HG03159 (cell line): ENCODE measurements at regions not wholly inside any gene's neighbourhood (a gene's known extent, or its start where the extent isn't known, plus 50 kb on each side); places are given as distances from the start of the nearest gene placed in this dataset.

ENCODE experiments used
- ATAC-seq: cut with Tn5 transposase; IDR thresholded peaks from one replicate; pipeline ENCODE4 v1.9.1; 2021; ENCODE audit warnings: mild to moderate bottlenecking, moderate library complexity; ENCODE audit not compliant: unreplicated experiment

DNA sequence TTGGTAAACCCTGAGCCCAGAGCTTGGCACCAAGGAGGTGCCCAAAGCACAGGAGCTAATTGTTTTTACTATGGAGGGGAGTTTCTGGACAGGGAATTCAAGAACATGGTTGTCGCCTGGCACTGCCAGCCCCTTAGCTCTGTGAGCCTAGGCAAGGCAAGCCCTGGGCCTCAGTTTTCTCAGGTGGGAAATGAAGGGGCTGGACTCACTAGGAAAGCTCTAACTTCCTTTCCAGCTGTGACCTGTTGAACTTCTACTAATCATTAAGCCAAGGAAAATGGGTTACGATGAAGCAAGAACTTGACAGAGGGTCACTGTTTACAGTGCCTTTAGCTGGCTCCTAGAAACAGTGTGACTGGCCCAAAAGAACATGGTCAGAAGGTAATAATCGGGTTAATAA is 277.2 kb downstream of the SHQ1 start:
- ATAC-seq: no peak

DNA sequence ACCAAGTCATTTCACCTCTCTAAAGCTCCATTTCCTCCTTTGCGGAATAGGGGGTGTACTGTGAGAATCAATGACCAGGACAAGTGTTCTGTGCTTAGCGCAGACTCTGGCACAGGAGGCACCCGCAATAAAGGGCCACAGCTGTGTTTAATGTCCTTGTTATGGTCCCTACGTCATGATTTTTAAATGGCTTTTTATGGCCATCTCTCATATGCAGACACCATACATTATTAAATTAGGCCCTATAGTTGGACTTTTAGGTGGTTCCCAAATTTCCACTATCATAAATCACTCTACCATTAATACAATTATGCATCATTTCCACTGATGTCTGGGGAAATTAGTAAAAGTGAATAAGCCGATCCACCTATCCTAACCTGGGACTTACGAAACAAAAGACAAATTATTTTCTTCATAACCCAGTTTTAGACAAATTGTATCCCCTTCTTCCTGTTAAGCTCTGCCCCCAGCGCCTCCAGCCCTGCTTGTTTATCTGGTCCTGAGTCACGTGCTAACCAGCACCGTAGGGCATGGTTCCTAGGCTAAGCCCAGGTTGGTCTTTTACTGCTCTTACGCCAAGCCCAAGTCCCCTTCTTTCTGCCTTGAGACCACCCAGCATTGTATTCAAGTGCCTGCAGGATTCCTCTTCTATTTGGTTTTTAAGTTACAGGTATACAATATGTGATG is 278.3 kb downstream of the SHQ1 start:
- ATAC-seq: no peak

DNA sequence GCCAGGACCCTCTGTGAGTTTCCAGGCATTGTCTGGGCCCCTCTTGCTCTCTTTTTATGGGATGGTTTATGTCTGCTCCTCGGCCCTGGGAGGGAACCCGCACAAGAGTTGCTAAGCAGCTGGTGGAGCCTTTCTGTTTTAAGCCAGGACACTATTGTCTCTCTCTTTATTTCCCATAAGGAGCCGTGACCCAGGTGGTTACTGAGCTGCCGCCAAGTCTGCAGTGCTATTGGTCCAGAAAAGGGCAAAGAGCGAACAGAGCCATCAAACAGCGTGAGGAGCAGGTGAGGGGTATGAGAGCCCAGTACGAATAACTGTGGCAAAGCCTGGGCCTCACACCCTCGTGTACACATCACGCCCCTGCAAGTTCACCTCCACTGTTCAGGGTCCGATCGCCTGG is 280.2 kb downstream of the SHQ1 start:
- ATAC-seq: no peak

DNA sequence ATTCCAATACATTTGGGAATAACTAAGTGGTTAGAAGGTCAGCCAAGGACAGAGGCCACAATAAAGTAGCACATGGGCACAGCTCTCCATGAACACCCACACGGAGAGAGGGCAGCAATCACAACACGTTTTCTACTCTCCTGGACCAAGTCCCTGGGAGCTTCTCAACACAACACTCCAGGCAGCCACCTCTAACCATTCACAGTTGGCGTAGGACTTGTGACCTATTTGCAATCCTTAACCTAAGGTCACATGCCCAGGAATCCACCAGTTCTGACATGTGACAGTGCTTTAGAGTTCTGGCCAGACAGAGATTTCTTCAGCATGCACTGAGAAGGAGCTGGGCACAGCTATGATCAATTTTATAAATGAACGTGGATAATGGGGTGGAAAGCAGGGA is 280.8 kb downstream of the SHQ1 start:
- no peak for ATAC-seq

DNA sequence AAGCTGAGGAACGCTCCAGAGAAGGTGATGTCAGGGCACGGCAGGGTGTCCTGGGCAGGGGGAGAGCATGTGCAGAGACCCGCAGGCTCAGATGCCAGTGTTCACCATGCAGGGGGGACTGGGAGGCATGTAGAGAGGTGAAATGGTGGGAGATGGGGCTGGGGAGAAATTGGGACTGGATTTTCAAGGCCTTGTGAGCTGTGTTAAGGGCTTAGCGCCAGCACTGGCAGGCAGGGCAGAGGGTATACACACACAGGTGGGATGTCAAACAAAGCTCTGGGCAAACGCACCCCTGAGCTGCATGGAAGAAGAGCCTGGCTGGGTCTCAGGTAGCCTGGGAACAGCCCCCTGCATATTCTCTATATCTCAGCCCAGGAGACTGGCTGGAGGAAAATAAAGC is 282.7 kb downstream of the SHQ1 start:
- no peak for ATAC-seq

DNA sequence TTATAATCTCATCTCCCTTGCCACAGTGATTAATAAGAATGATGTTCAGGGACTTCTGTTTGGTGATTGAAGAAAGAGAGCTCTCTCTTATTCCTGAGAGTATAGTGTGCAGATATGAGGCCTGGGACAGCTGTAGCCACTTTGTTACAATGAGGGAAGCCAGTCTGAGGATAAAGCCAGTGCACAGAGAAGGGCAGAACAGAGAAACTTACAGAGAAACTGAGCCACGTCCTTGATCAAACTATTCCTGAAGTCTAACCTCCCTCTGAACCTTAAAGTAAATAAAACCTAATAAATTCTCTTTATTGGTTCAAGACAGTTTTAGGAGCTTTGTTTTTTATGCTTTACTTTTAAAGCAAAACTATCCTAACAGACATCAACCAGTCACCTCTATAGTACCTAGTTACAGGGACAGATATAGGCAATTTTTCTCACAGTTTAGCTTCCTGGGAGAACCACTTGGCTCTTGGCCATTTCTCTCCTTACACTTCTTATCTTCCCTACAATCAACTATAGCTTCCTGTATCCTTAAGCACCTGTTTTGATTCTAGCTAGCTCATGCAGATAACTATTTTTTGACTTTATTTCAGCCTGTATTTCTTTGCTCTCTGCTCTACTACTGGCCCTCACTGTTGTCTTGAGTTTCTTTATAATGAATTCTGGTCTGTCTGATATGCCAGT is 284.4 kb downstream of the SHQ1 start:
- ATAC-seq: no peak

GRCh38 chr3:72560846-72561675 is 287.2 kb downstream of the SHQ1 start:
- ATAC-seq: no peak

- no peak for ATAC-seq
Measured at GRCh38 chr3:72559385-72559784, 288.9 kb downstream of the SHQ1 start.

DNA sequence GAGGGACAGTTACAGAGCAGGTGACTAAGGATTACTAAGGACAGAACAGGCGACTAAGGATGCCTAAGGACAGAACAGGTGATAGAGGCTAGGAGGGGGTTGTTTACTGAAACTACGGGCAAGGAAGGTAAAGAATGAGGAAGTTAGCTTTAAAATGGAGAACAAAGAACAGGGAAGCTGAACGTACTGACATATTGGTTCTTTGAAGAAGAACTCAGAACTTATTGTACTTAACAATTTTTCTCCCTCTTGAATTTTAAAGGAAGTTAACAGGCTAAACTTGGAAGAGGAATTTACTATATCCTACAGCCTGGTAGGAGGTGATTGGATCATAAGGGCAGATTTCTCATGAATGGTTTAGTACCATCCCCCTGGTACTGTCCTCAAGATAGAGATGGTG is 290.2 kb downstream of the SHQ1 start:
- no peak for ATAC-seq

- ATAC-seq: no peak
Measured at GRCh38 chr3:72555714-72556113, 292.5 kb downstream of the SHQ1 start.

GRCh38 chr3:72554689-72555088 is 293.6 kb downstream of the SHQ1 start:
- ATAC-seq: no peak

DNA sequence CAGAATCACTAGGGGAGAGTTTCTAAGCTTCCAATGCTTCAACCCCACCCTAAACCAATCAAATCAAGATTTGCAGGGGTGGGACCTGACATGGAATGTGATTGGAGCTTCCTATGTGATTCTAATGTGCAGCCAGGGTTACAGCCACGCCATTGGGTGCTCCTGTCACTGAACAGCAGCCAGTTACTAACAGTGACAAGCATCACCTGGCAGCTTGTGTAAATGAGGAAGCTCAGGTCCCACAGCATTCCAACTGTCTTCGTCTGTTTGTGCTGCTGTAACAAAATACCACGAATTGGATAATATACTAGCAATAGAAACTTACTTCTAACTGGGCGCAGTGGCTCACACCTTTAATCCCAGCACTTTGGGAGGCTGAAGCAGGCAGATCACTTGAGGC is 294.9 kb downstream of the SHQ1 start:
- ATAC-seq: no peak

DNA sequence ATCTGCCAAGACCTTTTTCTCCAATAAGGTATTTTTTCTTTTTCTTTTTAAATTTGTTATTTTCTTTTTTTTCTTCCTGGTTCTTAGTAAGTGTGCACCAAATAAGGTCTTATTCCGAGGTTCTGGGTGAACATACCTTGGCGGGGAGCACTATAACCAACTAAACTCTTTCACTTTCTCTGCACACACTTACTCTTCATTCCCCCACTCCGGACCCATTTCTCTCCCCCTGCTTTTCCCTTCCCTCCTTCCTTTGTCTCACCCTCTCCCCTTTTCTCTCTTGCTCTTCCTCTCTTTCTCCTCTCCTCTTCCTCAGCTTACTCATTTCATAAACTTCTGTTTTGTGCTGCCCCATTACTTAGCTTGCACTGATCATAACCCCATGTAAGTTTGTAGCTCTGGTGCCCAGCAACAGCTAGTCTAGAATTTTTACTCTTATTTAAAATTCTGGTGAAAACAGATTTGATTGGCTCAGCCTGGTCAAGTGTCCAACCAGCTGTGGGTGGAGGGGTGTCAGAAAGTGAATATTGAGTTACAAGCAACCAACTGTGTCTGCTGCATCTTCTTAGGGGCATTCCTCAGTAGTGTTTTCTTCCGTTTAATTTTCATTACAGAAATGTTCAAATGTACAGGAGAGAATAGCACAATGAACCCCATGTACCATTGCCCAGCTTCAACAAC is 297.5 kb downstream of the SHQ1 start:
- ATAC-seq: no peak

DNA sequence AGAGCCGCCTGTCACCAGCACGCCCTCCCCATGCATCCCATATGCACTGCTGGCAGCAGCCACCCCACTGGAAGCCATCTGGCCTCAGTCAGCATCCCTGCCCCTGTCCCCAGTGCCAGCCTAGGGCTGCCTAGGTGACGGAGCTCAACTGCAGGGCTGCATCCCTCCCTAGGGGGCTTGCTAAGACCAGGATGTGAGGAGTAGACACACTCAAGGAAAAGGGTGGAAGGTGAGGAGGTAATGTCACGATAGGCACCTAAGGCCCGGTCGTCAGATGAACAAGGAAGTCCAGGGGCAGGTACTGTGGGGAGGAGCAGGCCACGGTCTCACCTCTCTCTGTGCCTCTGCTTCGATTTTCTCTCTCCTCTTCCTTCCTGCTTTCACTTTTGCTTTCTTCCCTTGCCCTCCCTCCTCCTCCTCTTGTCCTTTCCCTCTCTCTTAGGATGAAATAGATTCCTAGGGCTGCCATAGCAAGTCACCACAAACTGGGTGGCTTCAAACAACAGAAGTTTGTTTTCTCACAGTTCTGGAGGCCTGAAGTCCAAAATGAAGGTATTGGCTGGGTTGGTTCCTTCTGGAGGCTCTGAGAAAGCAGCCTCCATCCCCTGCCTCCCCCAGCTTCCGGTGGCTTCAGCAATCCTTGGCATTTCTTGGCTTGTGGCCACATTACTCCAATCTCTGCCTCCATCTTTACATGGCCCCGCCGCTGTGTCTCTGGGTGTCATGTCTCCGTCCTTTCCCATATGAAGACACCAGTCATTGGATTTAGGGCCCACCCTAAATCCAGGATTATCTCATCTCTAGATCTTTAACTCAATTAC is 298.3 kb downstream of the SHQ1 start:
- no peak for ATAC-seq

GRCh38 chr3:72548981-72549380 is 299.3 kb downstream of the SHQ1 start:
- no peak for ATAC-seq

DNA sequence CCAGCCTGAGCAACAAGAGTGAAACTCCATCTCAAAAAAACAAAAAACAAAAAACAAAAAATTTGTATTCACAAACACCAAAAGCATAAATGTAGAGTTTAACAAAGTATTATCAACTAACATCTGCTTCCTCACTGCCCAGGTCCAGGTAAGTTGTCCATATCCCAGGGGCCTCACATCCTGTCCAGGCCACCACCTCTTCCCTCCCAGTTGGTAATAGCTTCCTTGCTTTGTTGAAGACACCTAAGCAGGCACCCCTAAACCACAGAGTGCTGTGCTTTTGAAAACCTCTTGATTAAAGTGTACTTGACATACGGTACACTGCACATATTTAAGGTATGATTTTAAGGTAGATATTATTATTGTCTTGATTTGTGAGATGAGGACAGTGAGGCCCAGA is 299.8 kb downstream of the SHQ1 start:
- ATAC-seq: no peak

GRCh38 chr3:72547183-72547582 is 301.1 kb downstream of the SHQ1 start:
- no peak for ATAC-seq

- no peak for ATAC-seq
Measured at GRCh38 chr3:72544239-72544638, 304.0 kb downstream of the SHQ1 start.

DNA sequence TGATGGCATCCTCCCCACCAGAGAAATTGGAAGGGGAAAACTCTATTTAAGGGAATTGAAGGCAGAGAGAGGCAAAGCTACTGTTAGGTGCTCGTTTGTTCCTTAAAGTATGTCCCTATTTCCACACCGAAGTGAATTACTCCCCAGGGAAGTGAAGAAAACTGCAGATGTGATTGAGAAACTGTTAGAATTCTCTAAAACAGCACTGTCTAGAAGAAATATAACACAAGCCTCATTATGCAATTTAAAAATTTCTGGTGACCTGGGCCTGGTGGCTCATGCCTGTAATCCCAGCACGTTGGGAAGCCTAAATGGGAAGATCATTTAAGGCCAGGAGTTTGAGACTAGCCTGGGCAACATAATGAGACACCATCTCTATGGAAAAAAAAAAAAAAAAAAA is 305.0 kb downstream of the SHQ1 start:
- ATAC-seq: no peak

DNA sequence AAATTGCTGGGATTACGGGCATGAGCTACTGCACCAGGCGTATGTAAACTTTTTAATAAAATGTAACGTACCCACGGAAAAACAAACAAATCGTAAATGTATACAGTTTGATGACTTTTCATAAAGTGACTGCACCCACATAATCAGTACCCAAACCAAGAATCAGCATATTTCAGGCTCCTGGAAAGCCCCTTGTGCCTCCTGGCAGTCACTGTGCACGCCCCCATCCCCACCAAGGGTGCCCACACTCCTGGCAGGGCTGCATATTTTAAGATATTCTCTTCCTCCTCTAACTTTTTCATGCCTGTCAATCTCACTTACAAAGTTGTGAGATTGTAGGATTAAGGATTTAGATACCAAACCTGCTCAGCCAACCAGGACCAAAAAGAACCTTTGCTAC is 305.5 kb downstream of the SHQ1 start:
- no peak for ATAC-seq

DNA sequence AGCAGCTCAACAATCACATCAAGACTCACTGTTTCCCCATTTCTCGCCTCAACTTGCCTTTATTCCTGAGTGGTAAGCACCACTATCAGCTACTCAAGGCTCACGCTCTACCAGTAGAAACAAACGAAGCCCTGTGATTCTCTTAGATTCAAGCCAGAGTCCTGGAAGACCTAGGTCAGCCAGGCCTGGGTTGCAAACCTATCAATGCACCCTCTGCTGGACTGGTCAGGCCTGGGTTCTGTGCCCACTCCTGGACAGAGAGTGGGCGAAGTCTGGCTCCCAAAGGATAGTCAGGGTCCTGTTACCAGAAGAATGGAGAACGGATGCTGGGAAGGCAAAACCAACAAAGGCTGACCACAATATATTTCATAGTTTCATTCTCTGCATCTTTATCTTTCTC is 308.4 kb downstream of the SHQ1 start:
- ATAC-seq: no peak
